ENCODE measurements at regions not wholly inside any gene's neighbourhood (a gene's known extent, or its start where the extent isn't known, plus 50 kb on each side); places are given as distances from the start of the nearest gene placed in this dataset.
"Not testable (repeated sequence)": the region's sequence is repeated elsewhere in the genome, so short reads cannot be mapped to it uniquely, and the experiment has no call there.

- ATAC-seq = no peak
- no peak for DNase-seq
- intact Hi-C loops (cut with DNase I) = no loop called here
These were observed 350.0 kb upstream of the CTSO start for GRCh38 chr4:156303708-156304107.

- intact Hi-C loops (cut with DNase I) = loop anchor here in 1 of 2 donors (10.0 kb wide), 1 partner anchor 647 kb away; no protein-coding TSS in a partner anchor
- DNase-seq (peak; percentile 42), ATAC-seq (peak in 1 of 2 donors; percentile 63)
These were observed 344.6 kb upstream of the CTSO start for GRCh38 chr4:156298230-156298629.

DNA sequence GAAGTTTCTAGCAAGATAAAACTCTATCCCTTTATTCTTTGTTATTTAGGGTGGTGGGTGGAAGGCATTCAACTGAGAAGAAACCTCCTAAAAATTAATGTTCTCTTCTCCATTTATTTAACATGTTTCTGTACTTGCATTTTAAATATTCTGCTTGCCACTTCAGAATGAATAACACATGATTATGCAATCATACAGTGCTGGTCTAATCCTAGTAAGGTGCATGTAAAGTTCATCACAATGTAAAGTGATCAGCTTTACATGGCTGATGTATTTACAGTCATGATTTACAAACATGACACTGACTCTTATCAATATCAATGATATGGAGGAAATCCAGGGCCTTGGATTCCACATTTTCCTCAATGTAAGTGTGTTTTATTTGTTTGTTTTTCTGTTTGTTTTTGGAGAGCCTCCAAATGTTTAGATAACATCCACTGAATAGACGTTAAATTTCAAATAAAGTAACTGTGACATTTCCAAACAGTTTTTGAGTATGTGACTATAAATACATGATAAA, 342.1 kb upstream of the CTSO start:
- intact Hi-C loops (cut with DNase I) = loop anchor here in 1 of 2 donors (10.0 kb wide), 1 partner anchor 649 kb away; no protein-coding TSS in a partner anchor
- ATAC-seq (no peak), DNase-seq (no peak)

DNA sequence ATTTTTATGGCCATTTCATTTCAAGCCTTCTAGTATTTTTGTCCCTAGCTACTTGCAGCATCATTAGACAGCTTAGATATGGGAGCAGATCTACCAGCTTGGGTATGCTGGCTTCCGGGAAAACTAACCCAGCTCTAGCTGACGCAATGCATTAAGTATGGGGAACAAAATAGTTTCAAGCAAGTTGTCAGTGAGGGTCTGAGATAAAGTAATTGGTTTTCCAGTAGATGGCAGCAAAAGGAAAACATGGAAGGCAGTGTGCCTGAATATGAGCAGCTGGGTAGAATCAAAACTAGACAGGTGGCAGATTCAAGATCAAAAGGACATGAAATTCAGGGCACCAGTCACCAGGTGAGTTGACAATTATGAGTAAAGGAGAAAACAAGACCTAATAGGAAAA, 340.9 kb upstream of the CTSO start:
- DNase-seq = no peak
- intact Hi-C loops (cut with DNase I) = loop anchor here in 1 of 2 donors (10.0 kb wide), 1 partner anchor 650 kb away; no protein-coding TSS in a partner anchor
- peak in 1 of 2 donors; percentile 74 for ATAC-seq

DNA sequence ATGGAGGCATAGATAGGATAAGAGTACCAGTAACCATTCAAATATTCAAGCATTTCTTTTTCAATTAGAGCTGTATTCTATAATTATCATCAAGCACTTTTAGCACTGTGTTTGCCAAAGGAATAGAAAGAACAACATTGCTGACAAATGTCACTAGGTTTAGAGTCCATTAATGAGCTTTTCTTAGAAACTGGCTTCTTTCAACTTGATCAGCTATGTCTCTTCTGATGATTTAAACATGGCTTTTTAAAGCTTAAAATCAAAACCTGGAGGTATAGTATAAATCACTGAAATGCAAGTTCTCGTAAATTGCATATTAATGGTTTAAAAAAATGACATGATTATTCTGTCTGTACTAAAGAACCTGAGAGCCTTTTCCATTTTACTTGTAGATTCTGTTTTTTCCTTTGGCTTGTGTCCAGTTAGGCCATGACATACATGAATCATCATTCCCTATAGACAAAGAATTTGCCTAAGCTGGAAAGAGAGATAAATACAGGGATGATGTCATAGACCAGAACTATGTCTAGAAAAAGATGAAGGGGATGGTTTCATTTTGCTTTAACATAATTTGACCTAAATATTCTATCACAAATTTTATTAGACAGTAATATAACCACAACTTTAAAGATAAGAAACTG, 340.1 kb upstream of the CTSO start:
- intact Hi-C loops (cut with DNase I) = loop anchor here in 1 of 2 donors (10.0 kb wide), 1 partner anchor 651 kb away; no protein-coding TSS in a partner anchor
- ATAC-seq (no peak), DNase-seq (no peak)

DNA sequence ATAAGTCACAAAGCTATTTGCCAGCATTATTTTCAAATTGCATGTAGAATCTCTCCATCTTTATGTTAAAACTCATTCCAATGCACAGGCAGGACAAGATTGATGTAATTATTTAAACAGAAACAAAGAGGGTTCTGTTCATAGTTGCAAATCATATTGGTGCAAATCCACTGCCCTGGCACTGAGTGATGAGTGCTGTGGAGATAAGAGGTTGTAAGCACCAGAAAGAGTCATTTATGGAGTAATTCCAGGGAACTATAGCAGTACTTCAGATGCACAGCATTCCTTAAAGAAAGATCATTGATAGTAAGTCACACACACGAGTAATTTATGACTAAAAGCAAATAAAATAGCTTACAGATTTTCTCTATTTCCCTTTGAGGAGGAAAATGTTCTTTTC, 337.7 kb upstream of the CTSO start:
- ATAC-seq (no peak), DNase-seq (no peak)
- intact Hi-C loops (cut with DNase I) = loop anchor here in 1 of 2 donors (10.0 kb wide), 1 partner anchor 653 kb away; no protein-coding TSS in a partner anchor

DNA sequence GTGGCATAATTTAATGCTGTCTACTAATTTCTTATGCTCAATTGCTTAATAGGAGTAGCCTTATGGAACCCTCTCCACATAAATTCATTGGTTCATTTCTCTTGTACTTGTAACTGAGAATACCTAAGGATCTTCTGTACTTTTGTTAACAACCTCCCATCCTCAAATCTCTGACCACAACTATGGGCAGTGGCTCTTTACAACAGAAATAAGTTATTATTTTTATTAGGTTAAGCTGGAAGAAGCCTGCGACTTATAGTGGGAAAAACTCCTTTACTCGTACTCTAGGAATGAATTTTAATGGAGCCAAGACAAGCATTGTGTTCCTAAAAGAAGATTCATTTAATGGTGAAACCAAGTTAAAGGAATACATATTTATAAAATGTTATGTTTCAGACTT, 337.1 kb upstream of the CTSO start:
- DNase-seq (no peak), ATAC-seq (no peak)
- intact Hi-C loops (cut with DNase I) = loop anchor here in 1 of 2 donors (10.0 kb wide), 1 partner anchor 654 kb away; no protein-coding TSS in a partner anchor

DNA sequence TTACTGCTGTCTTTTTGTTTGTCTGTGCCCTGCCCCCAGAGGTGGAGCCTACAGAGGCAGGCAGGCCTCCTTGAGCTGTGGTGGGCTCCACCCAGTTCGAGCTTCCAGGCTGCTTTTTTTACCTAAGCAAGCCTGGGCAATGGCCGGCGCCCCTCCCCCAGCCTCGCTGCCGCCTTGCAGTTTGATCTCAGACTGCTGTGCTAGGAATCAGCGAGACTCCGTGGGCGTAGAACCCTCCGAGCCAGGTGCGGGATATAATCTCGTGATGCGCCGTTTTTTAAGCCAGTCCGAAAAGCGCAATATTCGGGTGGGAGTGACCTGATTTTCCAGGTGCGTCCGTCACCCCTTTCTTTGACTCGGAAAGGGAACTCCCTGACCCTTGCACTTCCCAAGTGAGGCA, 336.4 kb upstream of the CTSO start:
- not testable (repeated sequence) for DNase-seq
- intact Hi-C loops (cut with DNase I) = loop anchor here in 1 of 2 donors (10.0 kb wide), 1 partner anchor 655 kb away; no protein-coding TSS in a partner anchor

DNA sequence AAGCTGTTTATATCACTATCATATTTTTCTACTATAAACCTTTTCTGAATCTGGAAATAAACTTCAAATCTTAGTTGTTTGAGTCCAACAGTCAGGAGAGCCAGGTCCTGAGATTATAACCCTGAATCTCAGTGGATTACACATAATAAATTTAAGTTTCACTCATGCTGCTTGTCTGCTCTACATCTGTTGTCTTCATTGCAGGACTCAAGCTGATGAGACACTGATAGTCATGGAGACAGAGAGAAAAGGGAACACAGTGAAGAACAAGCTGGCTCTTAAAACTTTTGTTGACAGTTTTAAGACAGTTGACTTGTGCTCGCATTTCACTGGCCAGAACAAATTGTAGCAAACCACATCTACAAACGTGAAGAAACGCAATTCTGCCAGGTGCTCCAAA, 327.0 kb upstream of the CTSO start:
- intact Hi-C loops (cut with DNase I) = no loop called here
- DNase-seq = no peak
- ATAC-seq = no peak

More for the DNA sequence above, 336.4 kb upstream of the CTSO start:
- not testable (repeated sequence) for ATAC-seq

DNA sequence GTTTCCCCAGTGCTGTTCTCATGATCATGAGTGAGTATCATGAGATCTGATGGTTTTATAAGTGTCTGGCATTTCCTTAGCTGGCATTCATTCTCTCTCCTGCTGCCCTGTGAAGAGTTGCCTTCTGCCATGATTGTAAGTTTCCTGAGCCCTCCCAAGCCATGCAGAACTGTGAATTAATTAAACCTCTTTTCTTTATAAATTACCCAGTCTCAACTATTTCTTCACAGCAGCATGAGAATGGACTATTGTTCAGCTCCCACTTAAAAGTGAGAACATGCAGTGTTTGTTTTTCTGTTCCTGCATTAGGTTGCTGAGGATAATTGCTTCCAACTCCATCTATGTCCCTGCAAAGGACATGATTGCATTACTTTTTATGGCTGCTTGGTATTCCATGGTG, 311.7 kb upstream of the CTSO start:
- intact Hi-C loops (cut with DNase I) = no loop called here
- ATAC-seq (no peak), DNase-seq (no peak)

DNA sequence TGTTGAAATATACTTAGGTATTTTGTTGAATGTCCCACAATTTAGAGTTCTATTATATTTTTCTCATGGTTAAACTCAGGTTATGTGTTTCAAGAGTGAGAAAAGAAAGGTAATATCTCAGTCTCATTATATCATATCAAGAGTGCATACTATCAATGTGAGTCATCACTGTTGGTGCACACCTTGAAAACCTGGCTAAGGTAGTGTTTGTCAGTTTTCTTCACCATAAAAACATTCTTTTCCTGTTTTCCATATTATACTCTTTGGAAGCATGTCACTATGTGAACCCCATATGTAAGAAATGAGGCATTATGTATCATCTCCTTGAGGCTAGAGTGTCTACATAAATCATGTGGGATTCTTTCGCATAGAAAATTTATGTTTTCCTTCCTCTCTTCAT, 307.6 kb upstream of the CTSO start:
- DNase-seq (no peak), ATAC-seq (no peak)
- intact Hi-C loops (cut with DNase I) = no loop called here

DNA sequence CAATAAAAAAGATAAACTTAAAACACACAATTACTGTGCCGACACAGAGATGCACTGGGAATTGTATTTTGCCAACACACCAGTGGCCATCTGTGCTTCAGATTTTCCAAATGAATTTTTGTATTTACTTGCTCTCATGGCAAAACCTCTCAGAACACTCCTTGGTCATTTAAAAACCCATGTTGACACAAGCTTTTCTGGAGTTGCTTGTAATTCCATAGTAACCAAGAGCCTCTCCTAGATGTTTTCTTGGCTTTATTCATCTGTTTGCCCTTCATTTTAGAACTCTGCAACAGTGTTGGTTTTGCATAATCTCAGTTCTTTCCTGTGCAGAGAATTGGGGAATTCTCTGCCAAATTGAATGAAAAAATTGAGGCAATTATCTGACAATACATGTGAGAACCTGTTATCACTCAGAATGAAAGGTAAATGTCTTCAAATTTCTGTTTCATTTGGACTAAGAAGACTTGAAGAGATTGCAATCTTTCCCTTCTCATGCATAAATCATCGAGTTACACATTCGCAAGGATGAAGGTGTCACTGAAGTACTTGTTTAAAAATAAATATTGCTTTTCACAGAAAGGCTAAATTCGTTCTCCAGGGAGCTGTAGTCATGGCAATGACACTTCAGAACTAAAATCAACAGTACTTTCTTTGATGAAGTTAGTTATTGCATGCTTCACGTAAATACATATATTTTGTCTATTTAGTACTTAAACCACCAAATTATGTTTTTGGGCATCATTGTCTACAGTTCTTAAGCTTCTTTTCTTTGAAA, 301.8 kb upstream of the CTSO start:
- intact Hi-C loops (cut with DNase I) = no loop called here
- no peak for DNase-seq
- ATAC-seq = no peak

- DNase-seq (no peak), ATAC-seq (no peak)
- intact Hi-C loops (cut with DNase I) = no loop called here
These were observed 298.8 kb upstream of the CTSO start for GRCh38 chr4:156252358-156252921.

DNA sequence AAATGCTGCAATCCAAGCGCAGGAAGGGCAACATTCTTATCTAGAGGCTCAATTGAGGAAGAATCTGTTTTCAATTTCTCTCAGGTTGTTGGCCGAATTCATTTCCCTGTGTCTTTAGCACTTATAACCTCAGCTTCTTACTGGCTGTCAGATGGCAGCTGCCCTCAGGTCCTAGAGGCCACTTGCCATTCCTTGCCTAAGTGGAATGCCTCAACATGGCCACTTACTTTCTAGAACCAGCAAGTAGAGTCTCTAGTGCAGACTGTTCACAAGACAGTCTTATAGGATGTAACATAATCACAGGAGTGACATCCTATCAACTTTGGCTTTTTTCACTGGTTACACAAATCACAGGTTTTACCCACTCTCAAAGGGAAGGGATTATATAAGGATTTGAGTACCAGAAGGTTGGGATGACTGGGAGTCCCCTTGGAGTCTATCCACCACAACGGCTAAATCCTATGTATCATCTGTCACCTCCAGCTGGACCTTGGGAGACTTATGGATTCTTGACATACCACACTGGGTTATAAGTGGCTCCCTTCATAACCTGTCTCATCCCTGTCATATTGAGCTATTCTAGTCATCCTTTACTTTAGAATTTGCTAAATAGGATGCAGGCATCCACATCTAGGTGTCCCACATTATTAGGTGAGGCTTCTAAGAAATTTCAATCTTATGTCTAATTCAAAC, 297.9 kb upstream of the CTSO start:
- DNase-seq (no peak), ATAC-seq (no peak)
- intact Hi-C loops (cut with DNase I) = no loop called here

GRCh38 chr4:156248917-156249316, 295.3 kb upstream of the CTSO start:
- intact Hi-C loops (cut with DNase I) = no loop called here
- DNase-seq = no peak
- ATAC-seq = no peak

DNA sequence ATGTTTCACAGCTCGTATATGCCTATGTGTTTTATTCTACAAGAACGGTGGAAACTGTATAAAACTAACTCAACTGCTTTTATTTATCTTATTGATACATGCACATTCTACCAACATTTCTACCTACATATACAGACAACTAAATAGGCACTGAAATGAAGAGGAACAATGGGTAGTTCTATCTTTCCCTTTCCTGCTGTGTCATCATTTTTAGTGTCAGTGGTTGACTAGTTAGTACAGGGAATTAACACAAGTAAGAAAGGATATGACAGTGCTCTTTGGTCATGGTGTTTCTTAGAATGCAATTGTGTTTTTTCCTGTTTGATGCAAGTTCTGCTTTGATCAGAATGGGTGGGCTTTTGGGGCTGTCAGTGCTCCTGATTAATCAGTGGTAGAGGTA, 293.8 kb upstream of the CTSO start:
- intact Hi-C loops (cut with DNase I) = no loop called here
- ATAC-seq = no peak
- DNase-seq = no peak

DNA sequence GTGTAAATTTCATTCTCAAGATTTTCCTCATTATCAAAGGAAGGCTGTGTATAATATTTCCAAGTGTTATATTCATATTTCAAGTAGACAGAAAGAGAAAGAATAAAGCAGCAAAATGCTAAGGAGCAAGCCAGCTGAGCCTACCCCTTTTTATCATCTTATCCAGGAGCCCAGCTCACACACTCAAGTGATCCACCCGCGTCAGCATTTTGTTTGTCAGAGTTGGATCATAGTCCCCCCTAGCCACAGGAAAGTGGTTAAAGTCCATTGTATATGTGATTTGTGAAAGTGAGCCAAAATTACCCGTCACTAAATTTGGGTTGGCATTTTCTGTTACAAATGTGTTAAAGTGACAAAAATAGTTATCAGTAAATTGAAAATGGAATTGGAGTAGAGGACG, 289.3 kb upstream of the CTSO start:
- intact Hi-C loops (cut with DNase I) = no loop called here
- ATAC-seq = no peak
- no peak for DNase-seq

- intact Hi-C loops (cut with DNase I) = no loop called here
- ATAC-seq = peak in 1 of 2 donors; percentile 52
- no peak for DNase-seq
These were observed 288.7 kb upstream of the CTSO start for GRCh38 chr4:156242390-156242789.

DNA sequence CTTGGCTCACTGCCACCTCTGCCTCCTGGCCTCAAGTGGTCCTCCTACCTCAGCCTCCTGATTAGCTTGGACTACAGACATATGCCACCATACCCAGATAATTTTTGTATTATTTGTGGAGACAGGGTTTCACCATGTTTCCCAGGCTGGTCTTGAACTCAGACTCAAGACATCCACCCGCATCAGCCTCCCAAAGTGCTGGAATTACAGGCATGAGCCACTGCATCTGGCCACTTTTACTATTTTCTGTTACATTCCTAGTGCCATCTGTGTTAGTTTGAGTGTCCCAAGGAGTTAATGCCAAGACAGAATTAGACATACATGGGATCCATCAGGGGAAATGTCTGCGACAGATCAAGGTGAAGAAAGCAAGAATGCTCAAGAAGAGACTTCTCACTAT, 288.2 kb upstream of the CTSO start:
- ATAC-seq (no peak), DNase-seq (no peak)
- intact Hi-C loops (cut with DNase I) = no loop called here
